ENCODE measurements at regions not wholly inside any gene's neighbourhood (a gene's known extent, or its start where the extent isn't known, plus 50 kb on each side); places are given as distances from the start of the nearest gene placed in this dataset.

- Histone ChIP-seq H3K27me3 (no peaks in the 10 kb centered on the region), H3K4me3 (no peak overlapping the region), H3K4me1 (no peaks in the 10 kb centered on the region), H3K36me3 (no peaks in the 10 kb centered on the region), H3K9me3 (no peaks in the 10 kb centered on the region), H3K27ac (no peak overlapping the region)
- DNase-seq (no peak), ATAC-seq (no peak)
- intact Hi-C loops (cut with DNase I): no loop called here
- TF ChIP-seq CTCF (IDR thresholded peaks at IDR 0.05): no peak
Measured at GRCh38 chr12:28122756-28123155, 67.5 kb upstream of the CCDC91 start.

GRCh38 chr12:28127455-28127854, 62.8 kb upstream of the CCDC91 start:
- ATAC-seq: no peak
- no peak for TF ChIP-seq CTCF (IDR thresholded peaks at IDR 0.05)

GRCh38 chr12:28129031-28129430, 61.2 kb upstream of the CCDC91 start:
- Histone ChIP-seq H3K4me3 (no peak overlapping the region), H3K9me3 (no peaks in the 10 kb centered on the region), H3K36me3 (no peaks in the 10 kb centered on the region), H3K27me3 (no peaks in the 10 kb centered on the region), H3K4me1 (no peaks in the 10 kb centered on the region), H3K27ac (no peak overlapping the region)
- ATAC-seq (no peak), DNase-seq (no peak)
- intact Hi-C loops (cut with DNase I): no loop called here
- no peak for TF ChIP-seq CTCF (IDR thresholded peaks at IDR 0.05)

More at GRCh38 chr12:28127455-28127854, 62.8 kb upstream of the CCDC91 start:
- no peaks in the 10 kb centered on the region for H3K36me3 ChIP-seq
- H3K27me3 ChIP-seq: no peaks in the 10 kb centered on the region
- no peaks in the 10 kb centered on the region for H3K9me3 ChIP-seq
- H3K4me3 ChIP-seq: no peak overlapping the region
- no peak overlapping the region for H3K27ac ChIP-seq
- no peaks in the 10 kb centered on the region for H3K4me1 ChIP-seq
- intact Hi-C loops (cut with DNase I): no loop called here
- no peak for DNase-seq

- DNase-seq: no peak
- TF ChIP-seq CTCF (IDR thresholded peaks at IDR 0.05): no peak
- no peaks in the 10 kb centered on the region for H3K9me3 ChIP-seq
- H3K4me3 ChIP-seq: no peak overlapping the region
- no peak for ATAC-seq
- intact Hi-C loops (cut with DNase I): no loop called here
- H3K36me3 ChIP-seq: no peaks in the 10 kb centered on the region
- no peaks in the 10 kb centered on the region for H3K27me3 ChIP-seq
- peak overlapping the region in 1 of 2 donors; percentile 21 for H3K27ac ChIP-seq
- H3K4me1 ChIP-seq: no peaks in the 10 kb centered on the region
Measured at GRCh38 chr12:28130234-28130624, 60.0 kb upstream of the CCDC91 start.

GRCh38 chr12:28130625-28131598, 59.3 kb upstream of the CCDC91 start:
- TF ChIP-seq CTCF (IDR thresholded peaks at IDR 0.05): no peak
- no peaks in the 10 kb centered on the region for H3K9me3 ChIP-seq
- peak; percentile 77 for ATAC-seq
- no peaks in the 10 kb centered on the region for H3K4me1 ChIP-seq
- H3K27me3 ChIP-seq: no peaks in the 10 kb centered on the region
- DNase-seq: peak in 3 of 4 donors; percentile 3 to 46 (median 6)
- H3K27ac ChIP-seq: peak overlapping the region in 1 of 2 donors; percentile 21
- no peak overlapping the region for H3K4me3 ChIP-seq
- intact Hi-C loops (cut with DNase I): no loop called here
- H3K36me3 ChIP-seq: no peaks in the 10 kb centered on the region
